GM23338 (cell line): ENCODE measurements at regions not wholly inside any gene's neighbourhood (a gene's known extent, or its start where the extent isn't known, plus 50 kb on each side); places are given as distances from the start of the nearest gene placed in this dataset.

Source experiments
- ATAC-seq: fragments of 200-7000 bp; cut with Tn5 transposase; 3 replicates; pipeline ENCODE4 v1.9.1; 2020
- DNase-seq: peaks from one replicate; pipeline ENCODE4 v3.0.0-alpha.2; 2015; ENCODE audit warnings: low spot score
- H2AFZ ChIP-seq: fragments of 200-600 bp; sonication (generic); 2 replicates; pipeline ENCODE4 v1.8.0; 2016; ENCODE audit warnings: antibody characterized with exemption, mild to moderate bottlenecking, moderate library complexity
- H3F3A ChIP-seq: fragments of 200-600 bp; sonication (generic); replicated peaks from 2 replicates; pipeline ENCODE4 v1.8.0; 2017; ENCODE audit warnings: antibody characterized with exemption, mixed run types, low read depth
- H3K27ac ChIP-seq: fragments of 200-600 bp; sonication (generic); 2 replicates; pipeline ENCODE4 v1.6.1; 2016; ENCODE audit warnings: low read depth
- H3K27me3 ChIP-seq: fragments of 200-600 bp; sonication (generic); 2 replicates; pipeline ENCODE4 v1.8.0; 2016; ENCODE audit warnings: mild to moderate bottlenecking, mixed run types, moderate library complexity; ENCODE audit not compliant: insufficient read depth
- H3K36me3 ChIP-seq: fragments of 200-600 bp; sonication (generic); 2 replicates; pipeline ENCODE4 v1.8.0; 2016; ENCODE audit warnings: mild to moderate bottlenecking; ENCODE audit not compliant: insufficient read depth
- H3K4me1 ChIP-seq: fragments of 200-600 bp; sonication (generic); 2 replicates; pipeline ENCODE4 v1.8.0; 2016; ENCODE audit warnings: mild to moderate bottlenecking, moderate library complexity; ENCODE audit not compliant: insufficient read depth
- H3K4me2 ChIP-seq: fragments of 200-600 bp; sonication (generic); 2 replicates; pipeline ENCODE4 v1.7.1; 2017; ENCODE audit warnings: mixed run types
- H3K4me3 ChIP-seq: fragments of 200-600 bp; sonication (generic); 2 replicates; pipeline ENCODE4 v1.6.1; 2016; ENCODE audit warnings: mixed run types
- H3K79me2 ChIP-seq: fragments of 200-600 bp; sonication (generic); replicated peaks from 2 replicates; pipeline ENCODE4 v1.8.0; 2017; ENCODE audit warnings: mild to moderate bottlenecking; ENCODE audit not compliant: insufficient read depth
- H3K9me2 ChIP-seq: fragments of 200-600 bp; sonication (generic); 2 replicates; pipeline ENCODE4 v1.8.0; 2017; ENCODE audit not compliant: insufficient read depth
- H4K20me1 ChIP-seq: fragments of 200-600 bp; sonication (generic); replicated peaks from 2 replicates; pipeline ENCODE4 v1.8.0; 2017; ENCODE audit warnings: mild to moderate bottlenecking; ENCODE audit not compliant: insufficient read depth
- H3K27ac Mint-ChIP-seq: 2 replicates; pipeline ENCODE4 v1.8.0; 2020; ENCODE audit warnings: inconsistent platforms, mild to moderate bottlenecking, moderate library complexity, mixed read lengths
- H3K27me3 Mint-ChIP-seq: 3 replicates; pipeline ENCODE4 v1.8.0; 2022; ENCODE audit warnings: low read depth, mild to moderate bottlenecking, moderate library complexity, mixed read lengths, inconsistent platforms; ENCODE audit not compliant: insufficient read depth, poor library complexity
- H3K36me3 Mint-ChIP-seq: 3 replicates; pipeline ENCODE4 v1.8.0; 2021; ENCODE audit warnings: low read depth, mild to moderate bottlenecking, inconsistent platforms, moderate library complexity, mixed read lengths
- H3K4me1 Mint-ChIP-seq: 3 replicates; pipeline ENCODE4 v1.8.0; 2020; ENCODE audit warnings: mild to moderate bottlenecking, inconsistent platforms, mixed read lengths
- H3K4me3 Mint-ChIP-seq: 3 replicates; pipeline ENCODE4 v1.8.0; 2021; ENCODE audit warnings: moderate library complexity, mild to moderate bottlenecking, inconsistent platforms, mixed read lengths
- H3K9me3 Mint-ChIP-seq: 3 replicates; pipeline ENCODE4 v1.8.0; 2020; ENCODE audit warnings: moderate library complexity, mild to moderate bottlenecking, inconsistent platforms, mixed read lengths
- CREB1 ChIP-seq: fragments of 250-450 bp; sonication (Bioruptor Pico); IDR thresholded peaks from 2 replicates; pipeline ENCODE4 v1.5.0; 2020; ENCODE audit warnings: low read depth, mild to moderate bottlenecking, moderate library complexity
- EZH2 ChIP-seq: fragments of 200-600 bp; sonication (generic); IDR thresholded peaks from one replicate; pipeline ENCODE4 v1.8.0; 2017; ENCODE audit warnings: antibody characterized with exemption, mild to moderate bottlenecking, low read depth; ENCODE audit not compliant: unreplicated experiment
- EZH2phosphoT487 ChIP-seq: fragments of 200-600 bp; sonication (generic); IDR thresholded peaks from one replicate; pipeline ENCODE4 v1.8.1; 2018; ENCODE audit warnings: antibody characterized with exemption; ENCODE audit not compliant: unreplicated experiment
- JUNB ChIP-seq: IDR thresholded peaks from one replicate; pipeline ENCODE4 v1.6.1; 2016; ENCODE audit warnings: antibody characterized with exemption; ENCODE audit not compliant: unreplicated experiment
- POLR2AphosphoS5 ChIP-seq: IDR thresholded peaks from 2 replicates; pipeline ENCODE4 v1.6.1; 2016; ENCODE audit warnings: antibody characterized with exemption, low read depth
- REST ChIP-seq: IDR thresholded peaks from one replicate; pipeline ENCODE4 v1.6.1; 2018; ENCODE audit warnings: antibody characterized with exemption; ENCODE audit not compliant: unreplicated experiment
- STAT1 ChIP-seq: IDR thresholded peaks from one replicate; pipeline ENCODE4 v1.6.1; 2016; ENCODE audit warnings: antibody characterized with exemption; ENCODE audit not compliant: unreplicated experiment
- ZNF114 ChIP-seq: fragments of 250-450 bp; sonication (Bioruptor Pico); IDR thresholded peaks from 2 replicates; pipeline ENCODE4 v1.5.0; 2020; ENCODE audit warnings: mild to moderate bottlenecking, moderate library complexity
- ZNF331 ChIP-seq: fragments of 250-450 bp; sonication (Bioruptor Pico); IDR thresholded peaks from 2 replicates; pipeline ENCODE4 v1.5.0; 2020; ENCODE audit warnings: low read depth, mild to moderate bottlenecking, moderate library complexity
- ZNF462 ChIP-seq: fragments of 250-450 bp; sonication (Bioruptor Pico); IDR thresholded peaks from 2 replicates; pipeline ENCODE4 v1.5.0; 2020; ENCODE audit warnings: mild to moderate bottlenecking, moderate library complexity
- TF ChIP-seq, protein P1 (sequence below): IDR thresholded peaks from 2 replicates; pipeline ENCODE4 v1.6.1; 2016; ENCODE audit warnings: antibody characterized with exemption

- TF ChIP-seq ZNF114 (CRISPR knock-in tag) = no peak
- no peak for TF ChIP-seq REST
- no peak for TF ChIP-seq ZNF331 (CRISPR knock-in tag)
- TF ChIP-seq CREB1 = no peak
- TF ChIP-seq, protein P1, sequence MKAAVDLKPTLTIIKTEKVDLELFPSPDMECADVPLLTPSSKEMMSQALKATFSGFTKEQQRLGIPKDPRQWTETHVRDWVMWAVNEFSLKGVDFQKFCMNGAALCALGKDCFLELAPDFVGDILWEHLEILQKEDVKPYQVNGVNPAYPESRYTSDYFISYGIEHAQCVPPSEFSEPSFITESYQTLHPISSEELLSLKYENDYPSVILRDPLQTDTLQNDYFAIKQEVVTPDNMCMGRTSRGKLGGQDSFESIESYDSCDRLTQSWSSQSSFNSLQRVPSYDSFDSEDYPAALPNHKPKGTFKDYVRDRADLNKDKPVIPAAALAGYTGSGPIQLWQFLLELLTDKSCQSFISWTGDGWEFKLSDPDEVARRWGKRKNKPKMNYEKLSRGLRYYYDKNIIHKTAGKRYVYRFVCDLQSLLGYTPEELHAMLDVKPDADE = no peak
- no peak for TF ChIP-seq STAT1
- no peak for TF ChIP-seq POLR2AphosphoS5
- TF ChIP-seq ZNF462 (CRISPR knock-in tag) = no peak
- TF ChIP-seq JUNB = no peak
- no peak for TF ChIP-seq EZH2
- TF ChIP-seq EZH2phosphoT487 = no peak
- H3K36me3 ChIP-seq = no peaks in the 10 kb centered on the region
- no peaks in the 10 kb centered on the region for H3K4me1 ChIP-seq
- no peak for ATAC-seq
- no peaks in the 10 kb centered on the region; the same call in 2 of the 3 replicates for H3K9me3 Mint-ChIP-seq
- H3K4me3 Mint-ChIP-seq = no peak overlapping the region
- no peaks in the 10 kb centered on the region for H3K27me3 ChIP-seq
- H4K20me1 ChIP-seq = no peaks in the 10 kb centered on the region
- H3K4me2 ChIP-seq = no peak overlapping the region
- no peak for DNase-seq
- no peaks in the 10 kb centered on the region for H3K36me3 Mint-ChIP-seq
- H3K4me1 Mint-ChIP-seq = no peaks in the 10 kb centered on the region
- H3K9me2 ChIP-seq = peaks cover 17% of the 10 kb centered on the region
- H3K27ac ChIP-seq = no peak overlapping the region
- H3K4me3 ChIP-seq = no peak overlapping the region
- no peak overlapping the region for H3K27ac Mint-ChIP-seq
- no peaks in the 10 kb centered on the region for H3F3A ChIP-seq
- H3K27me3 Mint-ChIP-seq = no peaks in the 10 kb centered on the region
- no peak overlapping the region for H2AFZ ChIP-seq
- H3K79me2 ChIP-seq = no peaks in the 10 kb centered on the region
Measured at GRCh38 chr15:85961821-85962220, 117.8 kb upstream of the AGBL1 start.
